ENCODE measurements at regions not wholly inside any gene's neighbourhood (a gene's known extent, or its start where the extent isn't known, plus 50 kb on each side); places are given as distances from the start of the nearest gene placed in this dataset.
"Not testable (repeated sequence)": the region's sequence is repeated elsewhere in the genome, so short reads cannot be mapped to it uniquely, and the experiment has no call there.

DNA sequence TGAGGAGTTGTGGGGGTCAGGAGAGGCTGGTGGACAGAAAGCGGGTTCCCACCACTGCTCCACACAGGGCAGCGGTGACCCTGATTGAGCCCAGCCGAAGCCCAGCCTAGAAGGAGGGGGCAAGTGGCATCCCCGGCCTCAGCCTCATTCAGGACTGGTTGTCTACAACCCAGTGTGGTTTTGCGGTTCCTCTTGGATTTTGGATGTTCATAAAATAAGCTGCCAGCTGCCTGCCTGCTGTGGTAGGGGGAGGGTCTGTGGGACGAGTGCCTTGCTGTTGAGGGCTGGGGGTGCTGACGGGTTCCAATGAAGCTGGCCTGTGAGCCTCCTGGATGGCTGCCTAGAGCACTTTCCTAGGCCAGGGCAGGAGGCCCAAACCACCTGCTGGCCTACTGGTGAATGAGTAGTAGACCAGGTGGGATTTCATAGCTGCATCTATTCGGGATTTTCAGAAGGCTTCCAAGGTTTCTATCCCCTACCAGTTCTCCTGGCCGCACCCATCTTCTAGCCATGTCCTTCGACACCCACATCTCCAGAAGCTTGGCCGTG, 102.4 kb downstream of the NDFIP1 start:
- H3K79me2 ChIP-seq (ENCODE audit: low read depth): no peaks in the 10 kb centered on the region
- DNase-seq (ENCODE audit: low spot score): no peak
- no peaks in the 10 kb centered on the region for H3K4me1 ChIP-seq
- H4K20me1 ChIP-seq (ENCODE audit: low read depth): no peaks in the 10 kb centered on the region
- H3K27ac ChIP-seq: no peak overlapping the region
- TF ChIP-seq EZH2 (IDR thresholded peaks at IDR 0.05): no peak
- no peak for TF ChIP-seq EZH2phosphoT487 (IDR thresholded peaks at IDR 0.05)
- Mint-ChIP-seq H3K4me1 (peaks cover 4% of the 10 kb centered on the region), H3K27me3 (ENCODE audit: insufficient read depth, low read depth) (peaks cover 10% of the 10 kb centered on the region), H3K27ac (no peak overlapping the region), H3K36me3 (no peaks in the 10 kb centered on the region), H3K4me3 (no peak overlapping the region), H3K9me3 (no peaks in the 10 kb centered on the region)
- H3K27me3 ChIP-seq: no peaks in the 10 kb centered on the region
- no peaks in the 10 kb centered on the region for H3K9me3 ChIP-seq (ENCODE audit: low read depth)
- no peak overlapping the region for H3K4me2 ChIP-seq
- H3K4me3 ChIP-seq: no peak overlapping the region
- H3K36me3 ChIP-seq: no peaks in the 10 kb centered on the region
- H3K9ac ChIP-seq: no peak overlapping the region
- no peak overlapping the region for H2AFZ ChIP-seq (replicated peaks)
- no peaks in the 10 kb centered on the region for H3F3A ChIP-seq (ENCODE audit: low read depth)

DNA sequence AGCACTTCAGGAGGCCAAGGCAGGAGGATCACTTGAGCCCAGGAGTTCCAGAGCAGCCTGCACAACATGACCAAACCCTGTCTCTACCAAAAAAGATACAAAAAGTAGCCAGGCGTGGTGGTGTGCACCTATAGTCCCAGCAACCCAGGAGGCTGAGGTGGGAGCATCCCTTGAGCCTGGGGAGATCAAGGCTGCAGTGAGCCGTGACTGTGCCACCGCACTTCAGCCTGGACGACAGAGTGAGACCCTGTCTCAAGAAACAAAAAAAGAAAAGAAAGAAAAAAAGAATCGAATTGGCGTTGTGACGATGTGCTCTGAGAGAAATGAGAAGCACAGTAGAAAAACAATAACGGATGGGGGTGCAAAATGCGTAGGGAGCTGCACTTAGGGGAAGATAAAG, 101.4 kb downstream of the NDFIP1 start:
- no peaks in the 10 kb centered on the region for H3K36me3 Mint-ChIP-seq
- Histone ChIP-seq H3K79me2 (ENCODE audit: low read depth) (no peaks in the 10 kb centered on the region), H3F3A (ENCODE audit: low read depth) (no peaks in the 10 kb centered on the region), H3K9ac (no peak overlapping the region), H3K4me2 (no peak overlapping the region), H3K4me1 (no peaks in the 10 kb centered on the region), H4K20me1 (ENCODE audit: low read depth) (no peaks in the 10 kb centered on the region), H3K4me3 (no peak overlapping the region), H3K27me3 (no peaks in the 10 kb centered on the region), H2AFZ (replicated peaks) (no peak overlapping the region), H3K36me3 (no peaks in the 10 kb centered on the region), H3K27ac (no peak overlapping the region), H3K9me3 (ENCODE audit: low read depth) (no peaks in the 10 kb centered on the region)
- no peak for DNase-seq (ENCODE audit: low spot score)
- no peak overlapping the region for H3K27ac Mint-ChIP-seq
- H3K9me3 Mint-ChIP-seq: no peaks in the 10 kb centered on the region
- H3K4me3 Mint-ChIP-seq: no peak overlapping the region
- H3K4me1 Mint-ChIP-seq: peaks cover 3% of the 10 kb centered on the region
- H3K27me3 Mint-ChIP-seq (ENCODE audit: insufficient read depth, low read depth): peaks cover 10% of the 10 kb centered on the region
- TF ChIP-seq, protein P1, sequence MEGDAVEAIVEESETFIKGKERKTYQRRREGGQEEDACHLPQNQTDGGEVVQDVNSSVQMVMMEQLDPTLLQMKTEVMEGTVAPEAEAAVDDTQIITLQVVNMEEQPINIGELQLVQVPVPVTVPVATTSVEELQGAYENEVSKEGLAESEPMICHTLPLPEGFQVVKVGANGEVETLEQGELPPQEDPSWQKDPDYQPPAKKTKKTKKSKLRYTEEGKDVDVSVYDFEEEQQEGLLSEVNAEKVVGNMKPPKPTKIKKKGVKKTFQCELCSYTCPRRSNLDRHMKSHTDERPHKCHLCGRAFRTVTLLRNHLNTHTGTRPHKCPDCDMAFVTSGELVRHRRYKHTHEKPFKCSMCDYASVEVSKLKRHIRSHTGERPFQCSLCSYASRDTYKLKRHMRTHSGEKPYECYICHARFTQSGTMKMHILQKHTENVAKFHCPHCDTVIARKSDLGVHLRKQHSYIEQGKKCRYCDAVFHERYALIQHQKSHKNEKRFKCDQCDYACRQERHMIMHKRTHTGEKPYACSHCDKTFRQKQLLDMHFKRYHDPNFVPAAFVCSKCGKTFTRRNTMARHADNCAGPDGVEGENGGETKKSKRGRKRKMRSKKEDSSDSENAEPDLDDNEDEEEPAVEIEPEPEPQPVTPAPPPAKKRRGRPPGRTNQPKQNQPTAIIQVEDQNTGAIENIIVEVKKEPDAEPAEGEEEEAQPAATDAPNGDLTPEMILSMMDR (IDR thresholded peaks at IDR 0.05): no peak
- TF ChIP-seq EZH2 (IDR thresholded peaks at IDR 0.05): no peak
- TF ChIP-seq EZH2phosphoT487 (IDR thresholded peaks at IDR 0.05): no peak

DNA sequence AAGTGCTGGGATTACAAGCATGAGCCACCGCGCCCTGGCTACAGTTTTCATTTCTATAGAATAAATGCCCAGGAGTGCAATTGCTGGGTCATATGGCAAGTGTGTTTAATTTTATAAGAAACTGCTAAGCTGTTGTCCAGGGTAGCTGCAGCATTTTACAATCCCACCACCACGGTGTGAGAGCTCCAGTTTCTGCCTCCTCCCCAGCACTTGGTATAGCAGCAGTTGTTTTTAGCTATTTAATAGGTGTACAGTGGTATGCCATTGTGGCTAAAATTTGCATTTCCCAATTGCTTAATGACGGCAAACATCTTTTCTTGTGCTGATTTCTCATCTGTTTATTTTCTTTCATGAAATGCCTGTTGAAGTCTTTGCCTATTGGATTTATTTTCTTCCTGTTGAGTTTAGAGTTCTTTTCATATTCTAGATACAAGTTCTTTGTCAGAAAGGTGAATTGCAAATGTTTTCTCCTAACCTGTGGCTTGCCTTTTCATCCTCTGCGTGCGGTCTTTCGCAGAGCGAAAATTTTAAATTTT, 100.3 kb downstream of the NDFIP1 start:
- Histone ChIP-seq H3K27ac (no peak overlapping the region), H3K27me3 (no peaks in the 10 kb centered on the region), H3K79me2 (ENCODE audit: low read depth) (no peaks in the 10 kb centered on the region), H3K36me3 (no peaks in the 10 kb centered on the region), H3K9ac (no peak overlapping the region), H3K9me3 (ENCODE audit: low read depth) (no peaks in the 10 kb centered on the region), H3K4me3 (no peak overlapping the region), H3F3A (ENCODE audit: low read depth) (no peaks in the 10 kb centered on the region), H4K20me1 (ENCODE audit: low read depth) (no peaks in the 10 kb centered on the region), H3K4me1 (no peaks in the 10 kb centered on the region), H2AFZ (replicated peaks) (no peak overlapping the region), H3K4me2 (no peak overlapping the region)
- Mint-ChIP-seq H3K4me1 (peaks cover 6% of the 10 kb centered on the region), H3K36me3 (no peaks in the 10 kb centered on the region), H3K27me3 (ENCODE audit: insufficient read depth, low read depth) (peaks cover 10% of the 10 kb centered on the region), H3K4me3 (no peak overlapping the region), H3K9me3 (no peaks in the 10 kb centered on the region), H3K27ac (no peak overlapping the region)
- TF ChIP-seq EZH2 (IDR thresholded peaks at IDR 0.05): no peak
- TF ChIP-seq, protein P1 (IDR thresholded peaks at IDR 0.05): no peak
- TF ChIP-seq EZH2phosphoT487 (IDR thresholded peaks at IDR 0.05): no peak
- DNase-seq (ENCODE audit: low spot score): no peak

DNA sequence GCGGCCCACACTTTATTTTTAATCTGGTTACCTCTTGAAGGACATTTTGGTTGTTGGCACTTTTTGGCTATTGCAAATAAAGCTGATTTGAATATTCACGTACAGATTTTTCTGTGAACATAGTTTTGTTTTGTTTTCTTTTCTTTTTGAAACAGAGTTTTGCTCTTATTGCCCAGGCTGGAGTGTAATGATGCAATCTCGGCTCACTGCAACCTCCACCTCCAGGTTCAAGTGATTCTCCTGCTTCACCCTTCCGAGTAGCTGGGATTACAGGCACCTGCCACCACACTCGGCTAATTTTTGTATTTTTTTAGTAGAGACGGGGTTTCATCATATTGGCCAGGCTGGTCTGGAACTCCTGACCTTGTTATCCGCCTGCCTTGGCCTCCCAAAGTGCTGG, 99.7 kb downstream of the NDFIP1 start:
- H3K9ac ChIP-seq; H3K27ac ChIP-seq; H3K9me3 ChIP-seq (ENCODE audit: low read depth): not testable (repeated sequence)

More for the DNA sequence above, 99.7 kb downstream of the NDFIP1 start:
- H3K4me1 ChIP-seq; H3K27ac Mint-ChIP-seq; H4K20me1 ChIP-seq (ENCODE audit: low read depth); H3K27me3 ChIP-seq; H3K36me3 Mint-ChIP-seq; H2AFZ ChIP-seq (replicated peaks); H3K4me3 Mint-ChIP-seq; H3K4me2 ChIP-seq; H3K4me1 Mint-ChIP-seq; H3F3A ChIP-seq (ENCODE audit: low read depth); H3K36me3 ChIP-seq; H3K4me3 ChIP-seq; H3K79me2 ChIP-seq (ENCODE audit: low read depth); DNase-seq (ENCODE audit: low spot score); H3K9me3 Mint-ChIP-seq: not testable (repeated sequence)
- H3K27me3 Mint-ChIP-seq (ENCODE audit: insufficient read depth, low read depth): peaks cover 10% of the 10 kb centered on the region
